Peyer's patch (tissue), 4 donors: ENCODE measurements at regions not wholly inside any gene's neighbourhood (a gene's known extent, or its start where the extent isn't known, plus 50 kb on each side); places are given as distances from the start of the nearest gene placed in this dataset.

ENCODE experiments used
- DNase-seq, 3 donors: peaks; one replicate each; pipeline ENCODE4 v3.0.0-alpha.2; 2017 to 2019
- H3K27ac ChIP-seq, 4 donors: fragments of 200-600 bp; sonication (generic); one replicate each; pipeline ENCODE4 v1.5.1; 2016 to 2019
- H3K27me3 ChIP-seq, 2 donors: fragments of 200-600 bp; sonication (generic); one replicate each; pipeline ENCODE4 v1.5.1; 2019
- H3K36me3 ChIP-seq, 3 donors: fragments of 200-600 bp; sonication (generic); one replicate each; pipeline ENCODE4 v1.5.1; 2016 to 2019
- H3K4me1 ChIP-seq, 4 donors: fragments of 200-600 bp; sonication (generic); one replicate each; pipeline ENCODE4 v1.5.1; 2016 to 2019
- H3K4me3 ChIP-seq, 4 donors: fragments of 200-600 bp; sonication (generic); 1 replicate in 3 of 4; 2 replicates in 1 of 4; pipeline ENCODE4 v1.5.1; 2016 to 2019; ENCODE audit warnings: mild to moderate bottlenecking in 1 of 4
- H3K9me3 ChIP-seq, 4 donors: fragments of 200-600 bp; sonication (generic); one replicate each; pipeline ENCODE4 v1.5.1; 2016 to 2019; ENCODE audit warnings: mild to moderate bottlenecking in 1 of 4
- POLR2A ChIP-seq, 2 donors: fragments of 450-650 bp; IDR thresholded peaks; one replicate each; pipeline ENCODE4 v1.5.1; 2017; ENCODE audit warnings: antibody characterized with exemption in 2 of 2, mild to moderate bottlenecking in 2 of 2, moderate library complexity in 2 of 2
- TF ChIP-seq, protein P1 (sequence below), 6 experiments: fragments of 450-650 bp in 4 of 6; fragments of 200-600 bp in 2 of 6; sonication (generic) in 1 of 6; IDR thresholded peaks; one replicate each; pipeline ENCODE4 v1.5.1; 2017 to 2019; ENCODE audit warnings: antibody characterized with exemption in 6 of 6, mild to moderate bottlenecking in 3 of 6, moderate library complexity in 1 of 6

DNA sequence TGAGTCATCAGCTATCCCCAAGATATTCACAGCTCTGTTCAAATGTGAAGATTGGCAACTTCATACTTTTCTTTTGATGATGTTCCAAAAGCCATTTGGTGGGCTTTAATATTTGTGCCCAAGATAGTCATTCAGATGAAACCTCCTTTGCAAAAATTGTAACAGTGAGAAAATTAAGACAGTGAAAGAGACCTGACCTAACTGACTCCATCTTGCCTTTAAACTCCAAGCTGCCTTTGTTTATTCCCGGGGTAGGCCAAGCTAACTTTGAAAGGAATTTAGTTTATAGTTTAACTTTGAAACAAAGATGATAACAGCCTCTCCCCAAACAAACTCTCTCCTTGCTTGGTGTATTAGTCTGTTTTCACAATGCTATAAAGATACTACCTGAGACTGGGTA is 221.1 kb downstream of the KTN1 start:
- no peaks in the 10 kb centered on the region for H3K27me3 ChIP-seq
- no peak overlapping the region for H3K27ac ChIP-seq
- H3K36me3 ChIP-seq: no peaks in the 10 kb centered on the region
- H3K4me1 ChIP-seq: peaks cover 0 to 19% (median 0%) of the 10 kb centered on the region in 4 donors
- no peaks in the 10 kb centered on the region for H3K9me3 ChIP-seq
- TF ChIP-seq, protein P1, sequence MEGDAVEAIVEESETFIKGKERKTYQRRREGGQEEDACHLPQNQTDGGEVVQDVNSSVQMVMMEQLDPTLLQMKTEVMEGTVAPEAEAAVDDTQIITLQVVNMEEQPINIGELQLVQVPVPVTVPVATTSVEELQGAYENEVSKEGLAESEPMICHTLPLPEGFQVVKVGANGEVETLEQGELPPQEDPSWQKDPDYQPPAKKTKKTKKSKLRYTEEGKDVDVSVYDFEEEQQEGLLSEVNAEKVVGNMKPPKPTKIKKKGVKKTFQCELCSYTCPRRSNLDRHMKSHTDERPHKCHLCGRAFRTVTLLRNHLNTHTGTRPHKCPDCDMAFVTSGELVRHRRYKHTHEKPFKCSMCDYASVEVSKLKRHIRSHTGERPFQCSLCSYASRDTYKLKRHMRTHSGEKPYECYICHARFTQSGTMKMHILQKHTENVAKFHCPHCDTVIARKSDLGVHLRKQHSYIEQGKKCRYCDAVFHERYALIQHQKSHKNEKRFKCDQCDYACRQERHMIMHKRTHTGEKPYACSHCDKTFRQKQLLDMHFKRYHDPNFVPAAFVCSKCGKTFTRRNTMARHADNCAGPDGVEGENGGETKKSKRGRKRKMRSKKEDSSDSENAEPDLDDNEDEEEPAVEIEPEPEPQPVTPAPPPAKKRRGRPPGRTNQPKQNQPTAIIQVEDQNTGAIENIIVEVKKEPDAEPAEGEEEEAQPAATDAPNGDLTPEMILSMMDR (IDR thresholded peaks at IDR 0.05): no peak
- no peak for TF ChIP-seq POLR2A (IDR thresholded peaks at IDR 0.05)
- DNase-seq: no peak
- no peak overlapping the region for H3K4me3 ChIP-seq

DNA sequence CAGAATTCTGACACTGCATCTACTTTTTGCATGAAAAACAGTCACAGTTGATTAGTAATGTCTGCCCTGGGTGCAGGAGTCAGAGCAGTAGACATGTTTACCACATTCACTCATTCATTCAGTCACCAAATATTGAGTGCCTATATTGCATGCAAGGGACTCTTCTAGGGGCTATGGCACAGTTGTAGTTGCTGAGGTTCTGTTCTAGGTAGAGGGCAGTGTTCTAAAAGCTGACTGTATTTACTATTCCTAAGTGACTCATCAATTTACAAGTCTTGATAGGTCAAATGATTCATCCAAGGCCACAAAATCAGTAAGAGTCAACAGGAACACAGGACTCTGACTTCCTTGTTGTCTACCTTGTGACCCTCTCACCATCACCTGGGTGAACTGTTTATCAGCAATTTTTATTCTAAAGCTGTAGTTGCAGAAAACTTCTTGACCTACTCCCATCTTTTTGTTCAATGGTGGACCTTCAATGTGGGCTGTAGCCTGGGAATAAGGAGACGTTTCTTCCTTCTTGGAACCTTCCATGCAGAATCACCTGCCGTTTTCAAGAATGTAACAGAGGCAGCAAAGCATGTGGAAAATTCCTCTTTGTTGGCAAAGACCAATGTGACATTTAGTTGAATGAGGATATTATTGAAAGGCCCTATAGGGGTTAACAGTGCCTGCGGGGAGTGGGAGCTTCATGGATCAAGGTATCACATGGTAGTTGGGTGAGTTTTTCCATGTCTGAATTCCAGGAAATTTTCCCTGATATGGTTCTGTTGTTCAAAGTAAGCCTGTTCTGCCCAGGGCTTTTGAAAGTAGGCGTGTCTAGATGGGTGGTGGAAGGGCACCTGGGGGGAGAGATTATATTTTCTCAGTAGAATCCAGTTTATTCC is 223.2 kb downstream of the KTN1 start:
- Histone ChIP-seq H3K27ac (peak overlapping the region in 2 of 4 donors; percentile 67 to 79), H3K4me1 (peaks cover 0 to 37% (median 0%) of the 10 kb centered on the region in 4 donors), H3K27me3 (no peaks in the 10 kb centered on the region), H3K9me3 (no peaks in the 10 kb centered on the region), H3K36me3 (no peaks in the 10 kb centered on the region), H3K4me3 (no peak overlapping the region)
- TF ChIP-seq, protein P1 (IDR thresholded peaks at IDR 0.05): peak in 3 of 6 experiments; percentile 62 to 75 (median 63)
- no peak for TF ChIP-seq POLR2A (IDR thresholded peaks at IDR 0.05)
- no peak for DNase-seq

DNA sequence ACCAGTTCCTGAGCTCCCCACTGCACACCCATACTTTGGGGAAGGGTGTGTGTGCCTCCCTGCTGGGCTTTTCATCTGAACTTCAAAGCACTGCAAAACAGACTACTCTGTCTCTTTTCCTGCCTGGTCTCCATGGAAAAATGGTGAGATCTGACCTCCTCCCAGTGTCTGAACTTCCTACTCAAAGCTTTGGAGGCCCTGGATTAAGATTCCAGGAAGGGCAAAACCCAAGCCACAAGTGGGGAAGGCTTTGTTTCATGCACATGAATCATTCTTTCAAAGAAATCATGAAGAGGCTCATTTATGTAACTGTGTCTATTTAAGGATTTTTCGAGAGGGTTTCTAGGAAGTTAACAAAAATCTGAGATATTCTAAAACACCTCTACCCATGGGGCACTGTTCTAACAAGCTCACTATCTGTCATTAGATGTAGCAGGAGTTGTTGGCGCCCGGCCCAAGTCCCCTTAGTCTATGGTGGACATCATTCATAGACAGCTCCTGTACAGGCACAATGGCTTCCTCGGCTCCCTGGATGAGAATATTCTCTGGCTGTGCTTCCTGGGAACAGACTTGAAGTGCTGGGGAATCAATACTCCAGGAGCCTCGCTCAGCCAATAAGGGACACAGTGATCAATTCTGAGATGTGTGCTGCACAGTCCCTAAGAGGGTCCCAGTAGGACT is 224.0 kb downstream of the KTN1 start:
- H3K27me3 ChIP-seq: no peaks in the 10 kb centered on the region
- TF ChIP-seq, protein P1 (IDR thresholded peaks at IDR 0.05): no peak
- no peak for TF ChIP-seq POLR2A (IDR thresholded peaks at IDR 0.05)
- no peak overlapping the region for H3K4me3 ChIP-seq
- no peak for DNase-seq
- no peaks in the 10 kb centered on the region for H3K9me3 ChIP-seq
- H3K36me3 ChIP-seq: no peaks in the 10 kb centered on the region
- H3K4me1 ChIP-seq: peaks cover 0 to 39% (median 0%) of the 10 kb centered on the region in 4 donors
- peak overlapping the region in 2 of 4 donors; percentile 67 to 79 for H3K27ac ChIP-seq

DNA sequence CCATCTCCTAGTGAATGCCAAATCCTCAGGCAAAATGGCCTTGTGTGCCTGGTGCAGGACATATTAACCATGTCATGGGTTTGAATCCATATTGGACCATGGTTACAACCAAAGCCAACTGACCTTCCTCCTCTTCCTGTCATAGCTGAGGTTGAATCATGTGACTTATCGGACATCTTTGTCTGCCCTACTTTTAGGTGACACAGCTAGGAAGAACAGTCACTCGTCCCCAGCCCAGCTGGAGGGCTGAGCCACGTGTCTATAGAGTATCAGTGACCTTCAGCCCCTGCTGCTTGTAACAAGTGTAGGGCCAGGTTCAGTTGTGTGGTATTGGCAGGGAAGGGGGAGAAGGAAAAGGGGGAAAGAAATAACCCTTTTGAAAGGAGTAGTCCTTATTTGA is 225.2 kb downstream of the KTN1 start:
- Histone ChIP-seq H3K36me3 (no peaks in the 10 kb centered on the region), H3K9me3 (no peaks in the 10 kb centered on the region), H3K4me1 (peaks cover 0 to 39% (median 0%) of the 10 kb centered on the region in 4 donors), H3K27ac (peak overlapping the region in 3 of 4 donors; percentile 8 to 90 (median 56)), H3K27me3 (no peaks in the 10 kb centered on the region), H3K4me3 (no peak overlapping the region)
- DNase-seq: peak in 2 of 3 donors; percentile 66 to 73
- TF ChIP-seq POLR2A (IDR thresholded peaks at IDR 0.05): peak in 1 of 2 donors; percentile 16
- TF ChIP-seq, protein P1 (IDR thresholded peaks at IDR 0.05): no peak

DNA sequence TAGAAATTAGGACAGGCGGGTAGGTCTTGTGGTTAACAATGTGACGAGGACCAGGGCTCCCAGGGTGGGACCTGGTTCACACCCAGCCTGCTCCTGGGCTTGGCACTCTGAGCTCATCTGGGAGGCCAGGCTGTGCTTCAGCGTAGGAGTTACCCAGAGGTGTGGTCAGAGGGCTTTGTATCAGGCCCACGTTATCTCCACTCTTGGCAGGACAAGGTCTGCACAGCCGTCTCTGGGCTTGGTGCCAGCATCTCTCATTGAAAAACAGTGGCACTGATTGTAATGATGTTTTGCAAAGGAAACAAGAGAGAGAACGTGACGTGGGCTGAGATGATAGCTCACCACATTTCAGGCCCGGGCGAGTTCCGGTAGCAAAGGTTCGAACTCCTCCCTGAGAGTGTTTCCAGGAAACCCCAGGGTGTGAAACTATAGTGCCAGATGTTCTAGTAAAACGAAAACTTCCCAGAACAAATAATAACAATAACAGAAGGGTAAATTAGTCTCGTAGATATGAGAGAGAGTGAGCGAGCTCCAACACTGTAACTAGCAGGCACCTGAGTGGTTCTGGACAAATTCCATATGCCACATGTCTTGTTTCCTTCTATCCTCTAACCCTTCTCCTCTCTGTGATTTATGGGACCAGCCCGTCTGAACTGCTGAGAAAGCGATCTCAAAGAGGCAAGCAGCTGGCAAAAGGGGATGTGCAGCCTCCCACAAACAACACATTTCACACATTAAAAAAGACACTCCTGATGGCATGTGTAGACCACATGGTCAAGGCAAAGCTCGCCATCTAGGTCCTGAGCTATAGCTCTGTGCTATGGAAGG is 227.3 kb downstream of the KTN1 start:
- no peaks in the 10 kb centered on the region for H3K36me3 ChIP-seq
- H3K4me1 ChIP-seq: peaks cover 0 to 39% (median 0%) of the 10 kb centered on the region in 4 donors
- no peak overlapping the region for H3K4me3 ChIP-seq
- DNase-seq: peak; percentile 72 to 96 (median 93)
- peak overlapping the region; percentile 55 to 90 (median 84) for H3K27ac ChIP-seq
- H3K9me3 ChIP-seq: no peaks in the 10 kb centered on the region
- no peaks in the 10 kb centered on the region for H3K27me3 ChIP-seq
- TF ChIP-seq POLR2A (IDR thresholded peaks at IDR 0.05): peak in 1 of 2 donors; percentile 59
- TF ChIP-seq, protein P1 (IDR thresholded peaks at IDR 0.05): no peak
